ENCODE measurements at regions not wholly inside any gene's neighbourhood (a gene's known extent, or its start where the extent isn't known, plus 50 kb on each side); places are given as distances from the start of the nearest gene placed in this dataset.

- DNase-seq, result no peak
These were observed 146.9 kb downstream of the TFEC start for GRCh38 chr7:115883629-115884028.

DNA sequence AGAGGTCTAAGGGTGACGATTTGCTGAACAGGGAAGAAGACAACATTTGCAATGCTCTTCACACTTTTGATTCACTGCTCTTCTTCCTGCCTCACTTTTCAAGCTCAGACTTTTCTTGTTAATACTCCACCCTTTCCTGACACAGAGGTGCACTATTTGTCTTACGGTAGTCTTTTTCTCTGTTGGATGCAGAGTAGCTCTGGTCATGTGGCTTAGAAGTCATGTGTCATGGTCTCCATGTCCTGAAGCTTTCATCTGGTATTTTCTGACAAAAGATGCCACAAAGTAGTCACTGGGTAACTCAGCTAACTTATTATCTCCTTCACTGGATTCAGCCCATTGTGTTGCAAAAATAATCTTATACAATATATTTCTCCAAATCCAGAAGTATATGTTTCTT, 149.1 kb downstream of the TFEC start:
- DNase-seq, result no peak

DNA sequence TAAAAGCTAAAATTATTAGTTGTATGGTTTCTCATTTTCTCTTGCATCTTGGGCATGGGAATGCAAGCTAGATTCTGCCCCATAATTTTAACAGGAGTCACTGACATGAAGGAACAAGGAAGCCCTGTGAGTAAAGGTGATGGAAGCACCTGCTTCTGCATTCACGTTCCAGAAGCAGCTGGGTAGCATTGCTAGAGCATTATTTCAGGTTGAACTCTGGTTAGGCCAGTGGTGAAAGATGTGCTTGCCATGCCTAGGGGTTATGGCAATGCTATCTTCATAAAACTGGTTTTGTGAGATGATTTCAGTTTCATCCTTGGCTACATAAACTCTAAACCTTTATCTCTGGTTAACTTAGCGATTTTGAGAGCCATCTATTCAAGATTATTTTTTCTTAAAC, 151.4 kb downstream of the TFEC start:
- DNase-seq, result no peak

DNA sequence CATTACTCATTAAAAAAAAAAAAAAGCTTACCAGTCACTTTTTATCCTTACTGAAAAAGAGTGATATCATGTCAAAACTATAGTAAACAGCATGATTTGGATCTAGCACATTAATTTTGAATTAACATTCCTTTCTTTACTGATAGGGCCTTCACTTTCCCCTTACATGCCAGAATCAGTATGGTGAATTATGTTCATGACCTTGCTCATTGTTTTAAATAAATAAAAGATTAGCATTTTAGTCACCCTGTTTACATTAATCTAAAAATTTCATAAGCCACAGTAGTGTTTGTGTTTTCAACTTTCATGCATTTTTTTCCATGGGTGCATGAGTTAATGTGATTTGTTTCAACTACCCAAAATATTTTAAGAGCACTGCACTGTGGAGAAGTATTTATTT, 160.8 kb downstream of the TFEC start:
- no peak for DNase-seq

DNA sequence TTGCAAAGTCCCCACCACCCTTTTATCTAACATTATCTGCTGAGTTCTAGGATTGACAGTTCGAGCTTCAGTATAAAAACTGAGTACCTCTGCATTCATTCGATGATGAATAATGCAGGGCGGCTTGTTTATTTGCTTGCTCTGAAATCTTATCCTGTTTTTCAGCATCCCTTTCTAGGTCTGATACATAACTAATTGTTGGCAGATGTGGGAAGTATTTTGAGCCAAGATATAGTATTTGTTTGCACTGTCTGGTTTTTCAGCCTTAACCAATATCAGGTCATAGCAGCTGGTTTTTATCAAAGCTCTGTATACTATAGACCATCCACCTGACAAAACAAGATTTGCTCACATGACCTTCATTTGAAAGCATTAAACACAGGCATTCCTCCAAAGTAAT, 161.4 kb downstream of the TFEC start:
- no peak for DNase-seq

DNA sequence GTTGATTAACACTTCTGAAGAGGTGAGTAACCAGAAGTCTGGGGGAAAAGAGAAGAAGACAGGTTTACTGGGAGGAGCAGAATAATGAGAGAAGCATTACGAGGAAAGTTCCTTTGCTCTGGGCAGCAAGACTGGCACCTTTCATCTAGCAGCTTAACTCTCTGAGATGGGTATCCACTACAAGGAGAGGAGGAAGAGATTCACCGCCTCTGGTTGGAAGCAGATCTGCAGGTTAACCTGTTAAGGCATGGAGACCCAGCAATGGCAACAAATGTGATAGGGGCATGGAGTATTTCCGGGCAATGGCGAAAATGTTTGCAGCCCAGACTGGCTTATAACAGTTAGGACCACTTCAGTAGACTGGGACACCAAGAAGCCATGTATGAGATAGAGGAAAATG, 162.2 kb downstream of the TFEC start:
- DNase-seq, result no peak

DNA sequence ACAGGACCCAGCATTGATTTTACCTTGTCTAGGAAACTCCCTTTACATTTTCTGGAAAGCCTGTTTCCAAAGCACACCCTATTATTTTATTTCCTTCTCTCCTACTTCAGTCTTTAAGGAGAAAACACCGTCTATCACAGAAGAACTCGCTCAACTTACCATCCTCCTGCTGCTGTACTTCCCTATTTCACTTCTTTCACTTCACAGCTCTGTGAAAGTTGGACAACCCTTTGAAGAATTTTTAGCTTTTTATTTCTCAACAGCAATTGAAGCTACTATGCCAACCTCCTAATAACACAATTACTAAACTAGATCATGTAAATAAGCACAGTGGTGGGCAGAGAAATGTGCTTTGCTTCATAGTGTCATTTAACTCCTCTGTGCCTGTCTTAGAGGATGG, 166.5 kb downstream of the TFEC start:
- no peak for DNase-seq

GRCh38 chr7:115851291-115851690, 179.3 kb downstream of the TFEC start:
- DNase-seq, result no peak

DNA sequence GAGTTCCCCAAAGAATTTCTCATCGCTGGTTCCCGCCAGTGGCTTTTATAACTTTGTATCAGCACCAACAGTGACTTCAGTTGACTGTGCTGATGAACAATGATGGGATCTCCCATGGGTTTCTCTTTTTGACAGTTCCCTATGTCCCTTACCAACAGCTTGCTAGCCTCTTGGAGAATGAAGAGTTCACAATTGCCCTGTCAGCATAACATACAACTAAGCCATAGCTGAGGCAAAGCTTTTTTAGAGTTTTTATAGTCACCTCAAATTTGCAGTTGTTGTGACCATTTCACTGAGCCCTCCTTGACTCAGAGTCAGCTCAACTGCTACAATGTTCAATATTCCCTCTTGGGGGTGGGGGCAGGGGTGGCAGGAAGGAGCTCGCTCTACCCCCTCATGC, 179.8 kb downstream of the TFEC start:
- no peak for DNase-seq

DNA sequence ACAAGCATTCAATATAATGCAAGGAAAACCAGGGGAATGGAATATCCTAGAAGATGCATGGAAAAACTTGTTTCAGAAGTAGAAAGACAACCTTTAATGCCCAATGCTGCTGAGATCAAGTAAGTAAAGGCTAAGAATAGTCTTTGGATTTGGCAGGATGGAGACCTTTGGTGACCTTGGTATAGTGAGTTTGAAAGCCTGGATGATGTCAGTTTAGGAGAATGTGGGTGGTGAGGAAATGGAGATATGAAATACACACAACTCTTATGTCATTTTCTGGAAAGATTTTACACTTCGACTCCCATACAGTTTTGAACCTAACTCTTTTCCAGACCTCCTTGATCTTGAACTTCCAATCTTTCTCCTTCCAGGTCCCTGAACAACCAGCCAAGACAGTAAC, 185.7 kb downstream of the TFEC start:
- no peak for DNase-seq

- DNase-seq, result no peak
These were observed 189.9 kb downstream of the TFEC start for GRCh38 chr7:115840702-115841101.

DNA sequence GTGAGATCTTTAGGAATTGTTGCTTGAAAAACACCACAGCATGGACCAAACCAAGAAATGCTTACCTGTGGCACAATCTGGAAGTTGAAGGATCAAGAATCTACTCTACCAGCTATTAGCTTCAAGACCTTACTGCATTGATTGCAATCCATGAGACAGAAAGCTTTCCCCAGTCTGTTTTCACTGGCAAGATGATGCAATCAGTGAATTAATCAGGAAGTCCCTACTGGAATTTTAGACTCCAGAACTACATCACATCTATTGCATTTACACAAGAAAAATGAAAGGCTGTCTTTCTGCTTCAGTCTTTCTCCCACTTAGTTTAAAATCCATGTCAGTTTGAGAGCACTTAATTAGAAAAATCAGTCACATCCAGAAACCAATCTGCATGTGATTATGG, 191.7 kb downstream of the TFEC start:
- no peak for DNase-seq

DNA sequence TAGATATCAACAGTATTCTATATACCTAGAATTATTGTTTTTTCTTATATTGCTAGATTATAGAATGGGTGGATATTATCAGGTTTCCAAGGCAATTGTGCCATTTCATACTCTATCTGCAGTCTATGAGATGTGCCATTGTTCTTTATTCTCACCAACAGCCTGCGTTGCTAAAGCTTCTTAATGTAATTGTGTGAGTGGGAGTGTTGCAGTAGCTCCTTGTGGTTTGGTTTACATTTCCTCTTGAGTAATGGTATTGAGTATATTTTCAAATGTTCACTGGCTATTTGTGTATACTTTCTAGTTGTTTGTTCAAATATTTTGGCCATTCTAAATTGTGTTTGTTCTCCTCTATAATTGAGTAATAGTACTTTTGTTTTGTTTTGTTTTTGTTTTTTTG, 199.2 kb downstream of the TFEC start:
- no peak for DNase-seq

GRCh38 chr7:115827305-115828045, 203.1 kb downstream of the TFEC start:
- no peak for DNase-seq

DNA sequence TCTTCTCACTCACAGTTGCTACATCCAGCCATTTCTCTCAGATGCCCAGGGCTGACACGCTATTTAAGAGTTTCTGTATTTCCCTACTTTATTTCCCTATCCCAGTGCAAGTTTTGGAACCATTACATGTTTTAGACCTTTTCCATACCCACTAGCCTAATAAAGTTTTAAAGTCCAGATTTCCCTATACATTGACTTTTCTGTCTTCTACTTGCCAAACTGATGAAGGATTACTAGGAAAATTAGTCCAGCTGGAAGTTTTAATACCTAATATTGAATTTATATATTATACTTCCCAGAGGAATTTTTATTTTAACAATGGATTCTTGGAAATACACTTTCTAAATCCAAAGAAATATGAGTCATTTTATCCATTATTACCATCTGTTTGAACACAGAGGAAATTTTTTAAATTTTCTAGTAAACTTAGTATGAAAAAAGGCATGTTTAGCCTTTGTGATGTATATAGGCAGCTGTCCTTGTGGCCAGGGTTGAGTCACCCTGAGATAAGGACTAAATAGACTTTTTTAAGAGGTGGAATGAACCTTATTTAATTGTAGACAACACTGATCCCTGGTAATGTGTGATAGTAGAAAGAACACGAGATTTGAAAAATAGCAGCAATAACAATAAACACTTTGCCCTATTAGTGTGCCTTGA, 205.0 kb downstream of the TFEC start:
- DNase-seq, result no peak

DNA sequence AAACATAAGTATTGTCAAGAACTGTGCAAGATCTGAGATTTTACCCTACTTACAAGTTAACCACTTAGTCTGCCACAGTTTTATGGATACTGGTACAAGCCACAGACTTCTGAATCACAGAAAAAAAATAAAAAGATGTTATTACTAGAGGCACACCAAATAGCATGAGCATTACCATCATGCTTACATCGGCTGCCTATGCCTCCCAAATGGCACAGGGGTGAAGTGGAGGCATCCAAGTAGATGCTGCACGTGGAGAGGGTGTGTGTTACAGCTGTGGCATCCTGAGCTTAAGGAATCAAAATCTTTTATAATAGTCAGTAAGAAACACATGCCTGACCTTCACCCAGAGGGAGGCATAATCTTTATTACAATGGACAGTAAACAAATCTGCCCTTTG, 207.8 kb downstream of the TFEC start:
- DNase-seq, result no peak

DNA sequence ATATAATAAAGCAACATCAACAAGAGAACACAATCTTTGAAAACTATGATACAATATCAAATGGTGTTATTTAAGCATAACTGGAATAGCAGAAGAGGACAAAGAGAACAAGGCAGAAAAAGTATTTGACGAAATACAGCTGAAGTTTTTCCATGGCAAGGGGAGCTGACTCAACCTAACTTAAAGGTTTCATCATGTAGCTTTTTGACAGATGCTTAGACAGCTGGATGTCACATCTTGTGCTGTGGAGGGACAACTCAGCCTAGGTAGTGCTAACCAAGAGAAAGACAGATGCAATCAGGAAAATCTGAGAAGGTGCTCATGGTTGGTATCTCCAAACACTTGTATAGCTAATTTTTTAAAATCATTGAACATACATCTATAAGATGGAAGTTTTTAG, 208.2 kb downstream of the TFEC start:
- no peak for DNase-seq

GRCh38 chr7:115816318-115816974, 214.1 kb downstream of the TFEC start:
- no peak for DNase-seq

GRCh38 chr7:115812794-115813193, 217.8 kb downstream of the TFEC start:
- no peak for DNase-seq

DNA sequence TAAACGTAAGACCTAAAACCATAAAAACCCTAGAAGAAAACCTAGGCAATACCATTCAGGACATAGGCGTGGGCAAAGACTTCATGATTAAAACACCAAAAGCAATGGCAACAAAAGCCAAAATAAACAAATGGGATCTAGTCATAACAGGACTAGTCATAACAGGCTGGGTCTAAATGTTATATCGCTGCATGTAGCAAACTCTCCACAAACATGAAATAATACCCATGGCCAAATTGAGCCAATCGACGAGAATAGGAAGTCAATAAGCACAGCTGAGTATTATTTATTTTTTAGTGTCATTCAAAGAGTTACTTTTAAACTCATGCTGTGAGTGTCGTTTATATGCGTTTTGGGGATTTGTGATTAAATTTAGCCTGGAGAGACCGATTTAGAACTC, 225.1 kb downstream of the TFEC start:
- no peak for DNase-seq

DNA sequence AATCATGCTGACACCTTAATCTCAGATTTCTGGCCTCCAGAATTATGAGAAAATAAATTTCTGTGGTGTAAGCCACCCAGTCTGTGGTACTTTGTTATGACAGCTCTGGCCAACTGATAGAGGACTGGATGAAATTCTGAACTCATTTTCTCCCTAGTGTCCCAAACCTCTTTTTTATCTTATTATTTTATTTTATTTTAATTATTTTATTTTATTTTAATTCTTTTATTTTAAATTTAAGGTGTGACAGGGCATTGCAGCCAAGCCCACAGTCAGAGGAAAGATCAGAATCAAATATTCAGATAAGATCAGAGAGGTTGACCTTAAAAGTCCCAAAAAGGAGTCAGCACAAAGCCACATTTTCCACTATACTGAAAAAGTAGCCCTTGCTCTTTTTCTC, 228.1 kb downstream of the TFEC start:
- DNase-seq, result no peak

- no peak for DNase-seq
These were observed 231.1 kb downstream of the TFEC start for GRCh38 chr7:115799430-115799829.

- DNase-seq, result no peak
These were observed 236.4 kb downstream of the TFEC start for GRCh38 chr7:115793958-115794702.

DNA sequence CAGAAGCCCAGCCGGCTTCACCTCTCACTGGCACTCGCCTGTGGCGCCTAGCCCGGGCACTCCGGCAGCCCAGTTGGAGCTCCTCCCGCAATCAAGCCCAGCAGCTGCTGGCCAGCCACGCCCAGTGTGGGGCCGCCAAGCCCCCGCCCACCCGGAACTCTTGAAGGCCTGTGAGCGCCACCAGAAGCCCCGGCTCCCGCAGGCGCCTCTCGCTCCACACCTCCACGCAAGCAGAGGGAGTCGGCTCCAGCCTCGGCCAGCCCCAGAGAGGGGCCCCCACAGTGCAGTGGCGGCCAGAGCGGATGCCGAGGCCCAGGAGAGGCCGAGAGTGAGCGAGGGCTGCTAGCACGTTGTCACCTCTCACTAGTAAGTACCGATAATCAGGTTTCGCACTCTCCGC, 240.7 kb downstream of the TFEC start:
- no peak for DNase-seq
